H1 (cell line): ENCODE measurements at regions not wholly inside any gene's neighbourhood (a gene's known extent, or its start where the extent isn't known, plus 50 kb on each side); places are given as distances from the start of the nearest gene placed in this dataset.

ENCODE experiments used
- CHD2 ChIP-seq: IDR thresholded peaks from 2 replicates; pipeline ENCODE4 v1.6.1; 2012; ENCODE audit warnings: low read length, improper control_type of control experiment
- CTCF ChIP-seq, 3 experiments: IDR thresholded peaks; 1 replicate in 2 of 3; 2 replicates in 1 of 3; pipeline versions ENCODE4 v1.5.1 to v1.6.1; 2011; ENCODE audit warnings: low read length in 3 of 3, mild to moderate bottlenecking in 3 of 3, inconsistent platforms in 2 of 3, low read depth in 1 of 3, moderate library complexity in 1 of 3; ENCODE audit not compliant: insufficient read depth in 1 of 3; ENCODE audit errors: control extremely low read depth in 1 of 3
- HDAC6 ChIP-seq: IDR thresholded peaks from one replicate; pipeline ENCODE4 v1.7.1; 2012; ENCODE audit warnings: low read depth, mild to moderate bottlenecking, inconsistent platforms, low read length, moderate library complexity
- MAFK ChIP-seq: IDR thresholded peaks from 2 replicates; pipeline ENCODE4 v1.6.1; 2012; ENCODE audit warnings: low read depth, mild to moderate bottlenecking, improper control_type of control experiment, low read length
- POLR2AphosphoS5 ChIP-seq: IDR thresholded peaks from 2 replicates; pipeline ENCODE4 v1.6.1; 2011; ENCODE audit warnings: low read depth, low read length
- POU5F1 ChIP-seq: IDR thresholded peaks from 2 replicates; pipeline ENCODE4 v1.6.1; 2011; ENCODE audit warnings: low read depth, mild to moderate bottlenecking, low read length, moderate library complexity
- RAD21 ChIP-seq, 2 experiments: IDR thresholded peaks in 1 of 2; conservative IDR thresholded peaks in 1 of 2; 2 replicates each; pipeline ENCODE4 v1.6.1; 2011; ENCODE audit warnings: low read depth in 2 of 2, low read length in 2 of 2, improper control_type of control experiment in 1 of 2, inconsistent platforms in 1 of 2, mild to moderate bottlenecking in 1 of 2, moderate library complexity in 1 of 2
- TEAD4 ChIP-seq: IDR thresholded peaks from 2 replicates; pipeline ENCODE4 v1.6.1; 2012; ENCODE audit warnings: low read depth, low read length, inconsistent platforms, mixed read lengths
- ZNF274 ChIP-seq: IDR thresholded peaks from 2 replicates; pipeline ENCODE4 v1.7.0; 2012; ENCODE audit warnings: low read length, borderline replicate concordance; ENCODE audit errors: extremely low read depth
- TF ChIP-seq, protein P1 (sequence below): IDR thresholded peaks from 2 replicates; pipeline ENCODE4 v1.6.1; 2012; ENCODE audit warnings: low read length, inconsistent platforms

DNA sequence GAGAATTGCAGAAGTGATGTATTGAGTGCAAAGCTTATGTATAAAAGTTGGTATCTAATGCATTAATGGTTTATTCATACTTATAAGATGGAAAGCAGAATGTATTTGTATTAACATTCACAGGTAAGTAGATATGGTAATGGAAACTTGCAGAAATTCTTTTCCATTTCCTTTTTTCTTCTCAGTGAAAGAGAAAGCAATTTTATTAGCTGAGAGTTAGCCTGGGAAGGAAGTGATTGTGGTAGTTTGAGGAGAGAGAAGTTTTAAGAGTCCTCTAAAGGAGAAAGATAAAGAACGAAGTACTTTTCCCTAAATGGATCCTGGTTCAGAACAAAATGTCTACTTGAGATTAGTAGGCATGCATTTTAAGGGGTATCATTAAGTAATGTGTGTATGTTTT, 60.1 kb upstream of the OSTN start:
- no peak for TF ChIP-seq CTCF (IDR thresholded peaks at IDR 0.05; ENCODE audit: control extremely low read depth in 1 of 3, insufficient read depth in 1 of 3, low read depth in 1 of 3, low read length in 3 of 3)
- no peak for TF ChIP-seq POU5F1
- TF ChIP-seq RAD21 (IDR thresholded peaks at IDR 0.05 in 1 of 2, conservative IDR thresholded peaks at IDR 0.05 in 1 of 2; ENCODE audit: low read depth in 2 of 2, low read length in 2 of 2): no peak
- TF ChIP-seq HDAC6: no peak
- TF ChIP-seq MAFK: no peak
- TF ChIP-seq TEAD4: no peak
- no peak for TF ChIP-seq POLR2AphosphoS5
- TF ChIP-seq, protein P1, sequence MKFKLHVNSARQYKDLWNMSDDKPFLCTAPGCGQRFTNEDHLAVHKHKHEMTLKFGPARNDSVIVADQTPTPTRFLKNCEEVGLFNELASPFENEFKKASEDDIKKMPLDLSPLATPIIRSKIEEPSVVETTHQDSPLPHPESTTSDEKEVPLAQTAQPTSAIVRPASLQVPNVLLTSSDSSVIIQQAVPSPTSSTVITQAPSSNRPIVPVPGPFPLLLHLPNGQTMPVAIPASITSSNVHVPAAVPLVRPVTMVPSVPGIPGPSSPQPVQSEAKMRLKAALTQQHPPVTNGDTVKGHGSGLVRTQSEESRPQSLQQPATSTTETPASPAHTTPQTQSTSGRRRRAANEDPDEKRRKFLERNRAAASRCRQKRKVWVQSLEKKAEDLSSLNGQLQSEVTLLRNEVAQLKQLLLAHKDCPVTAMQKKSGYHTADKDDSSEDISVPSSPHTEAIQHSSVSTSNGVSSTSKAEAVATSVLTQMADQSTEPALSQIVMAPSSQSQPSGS: no peak
- no peak for TF ChIP-seq CHD2
- TF ChIP-seq ZNF274: no peak
